LNCaP clone FGC (cell line): ENCODE measurements at regions not wholly inside any gene's neighbourhood (a gene's known extent, or its start where the extent isn't known, plus 50 kb on each side); places are given as distances from the start of the nearest gene placed in this dataset.

Experiments
- DNase-seq: peaks from one replicate; pipeline ENCODE4 v3.0.0-alpha.2; 2011; ENCODE audit warnings: low read depth
- H3K4me3 ChIP-seq: 2 replicates; pipeline ENCODE4 v1.5.1; 2011; ENCODE audit warnings: mild to moderate bottlenecking, low read depth, low read length, control low read depth
- CTCF ChIP-seq: IDR thresholded peaks from 2 replicates; pipeline ENCODE4 v1.5.1; 2012; ENCODE audit warnings: mild to moderate bottlenecking; ENCODE audit not compliant: control insufficient read depth, insufficient read depth; ENCODE audit errors: extremely low read depth

- DNase-seq = no peak
- TF ChIP-seq CTCF = no peak
- no peak overlapping the region for H3K4me3 ChIP-seq
These were observed 523.9 kb downstream of the TNS1 start for GRCh38 chr2:217478831-217479455.

GRCh38 chr2:217477583-217477982 lies 525.2 kb downstream of the TNS1 start:
- H3K4me3 ChIP-seq = no peak overlapping the region
- TF ChIP-seq CTCF = no peak
- DNase-seq = no peak

GRCh38 chr2:217475791-217476190 lies 527.0 kb downstream of the TNS1 start:
- DNase-seq = no peak
- H3K4me3 ChIP-seq = no peak overlapping the region
- TF ChIP-seq CTCF = no peak

GRCh38 chr2:217475101-217475500 lies 527.7 kb downstream of the TNS1 start:
- H3K4me3 ChIP-seq = no peak overlapping the region
- TF ChIP-seq CTCF = no peak
- no peak for DNase-seq

- DNase-seq = no peak
- H3K4me3 ChIP-seq = no peak overlapping the region
- no peak for TF ChIP-seq CTCF
These were observed 531.5 kb downstream of the TNS1 start for GRCh38 chr2:217471319-217471718.

GRCh38 chr2:217469203-217469810 lies 533.5 kb downstream of the TNS1 start:
- DNase-seq = no peak
- no peak overlapping the region for H3K4me3 ChIP-seq
- TF ChIP-seq CTCF = no peak

- no peak for TF ChIP-seq CTCF
These were observed 534.6 kb downstream of the TNS1 start for GRCh38 chr2:217468042-217468830.

More at GRCh38 chr2:217468042-217468830, 534.6 kb downstream of the TNS1 start:
- H3K4me3 ChIP-seq = no peak overlapping the region
- DNase-seq = no peak
